ENCODE measurements at regions not wholly inside any gene's neighbourhood (a gene's known extent, or its start where the extent isn't known, plus 50 kb on each side); places are given as distances from the start of the nearest gene placed in this dataset.

DNA sequence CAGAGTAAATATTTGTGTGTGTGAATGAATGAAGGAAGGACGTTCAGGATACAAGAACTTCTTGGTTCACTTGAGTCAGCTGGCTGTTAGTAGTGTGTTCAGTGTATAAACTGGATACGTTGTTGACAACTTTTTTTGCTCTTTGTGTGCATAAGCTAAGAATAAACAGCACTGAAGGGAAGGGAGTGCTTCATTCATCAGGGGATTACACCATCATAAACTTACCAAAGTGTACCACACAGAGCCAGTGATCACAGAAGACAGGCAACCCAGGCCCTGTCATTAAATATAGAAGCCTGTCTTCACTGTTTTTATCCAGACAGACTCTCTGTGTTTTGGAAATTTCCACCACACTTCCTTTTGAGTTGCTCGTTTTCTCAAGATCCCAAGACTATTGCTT is 55.5 kb upstream of the MEF2C start:
- TF ChIP-seq ZFP30 (CRISPR knock-in tag; IDR thresholded peaks at IDR 0.05) (no peak), OSR1 (CRISPR knock-in tag; IDR thresholded peaks at IDR 0.05) (no peak), ZNF8 (CRISPR knock-in tag; IDR thresholded peaks at IDR 0.05) (no peak), ZNF565 (CRISPR knock-in tag; conservative IDR thresholded peaks at IDR 0.05; ENCODE audit: low read depth) (no peak), POU6F1 (CRISPR knock-in tag; IDR thresholded peaks at IDR 0.05; ENCODE audit: borderline replicate concordance, low read depth) (no peak), ESRRG (CRISPR knock-in tag; IDR thresholded peaks at IDR 0.05) (no peak), ZFP3 (CRISPR knock-in tag; IDR thresholded peaks at IDR 0.05) (no peak), ARNTL (CRISPR knock-in tag; IDR thresholded peaks at IDR 0.05; ENCODE audit: borderline replicate concordance, low read depth) (no peak), ISL1 (CRISPR knock-in tag; IDR thresholded peaks at IDR 0.05) (no peak)
- TF ChIP-seq, protein P1, sequence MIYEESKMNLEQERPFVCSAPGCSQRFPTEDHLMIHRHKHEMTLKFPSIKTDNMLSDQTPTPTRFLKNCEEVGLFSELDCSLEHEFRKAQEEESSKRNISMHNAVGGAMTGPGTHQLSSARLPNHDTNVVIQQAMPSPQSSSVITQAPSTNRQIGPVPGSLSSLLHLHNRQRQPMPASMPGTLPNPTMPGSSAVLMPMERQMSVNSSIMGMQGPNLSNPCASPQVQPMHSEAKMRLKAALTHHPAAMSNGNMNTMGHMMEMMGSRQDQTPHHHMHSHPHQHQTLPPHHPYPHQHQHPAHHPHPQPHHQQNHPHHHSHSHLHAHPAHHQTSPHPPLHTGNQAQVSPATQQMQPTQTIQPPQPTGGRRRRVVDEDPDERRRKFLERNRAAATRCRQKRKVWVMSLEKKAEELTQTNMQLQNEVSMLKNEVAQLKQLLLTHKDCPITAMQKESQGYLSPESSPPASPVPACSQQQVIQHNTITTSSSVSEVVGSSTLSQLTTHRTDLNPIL (CRISPR knock-in tag; IDR thresholded peaks at IDR 0.05; ENCODE audit: low read depth): no peak
- TF ChIP-seq, protein P2, sequence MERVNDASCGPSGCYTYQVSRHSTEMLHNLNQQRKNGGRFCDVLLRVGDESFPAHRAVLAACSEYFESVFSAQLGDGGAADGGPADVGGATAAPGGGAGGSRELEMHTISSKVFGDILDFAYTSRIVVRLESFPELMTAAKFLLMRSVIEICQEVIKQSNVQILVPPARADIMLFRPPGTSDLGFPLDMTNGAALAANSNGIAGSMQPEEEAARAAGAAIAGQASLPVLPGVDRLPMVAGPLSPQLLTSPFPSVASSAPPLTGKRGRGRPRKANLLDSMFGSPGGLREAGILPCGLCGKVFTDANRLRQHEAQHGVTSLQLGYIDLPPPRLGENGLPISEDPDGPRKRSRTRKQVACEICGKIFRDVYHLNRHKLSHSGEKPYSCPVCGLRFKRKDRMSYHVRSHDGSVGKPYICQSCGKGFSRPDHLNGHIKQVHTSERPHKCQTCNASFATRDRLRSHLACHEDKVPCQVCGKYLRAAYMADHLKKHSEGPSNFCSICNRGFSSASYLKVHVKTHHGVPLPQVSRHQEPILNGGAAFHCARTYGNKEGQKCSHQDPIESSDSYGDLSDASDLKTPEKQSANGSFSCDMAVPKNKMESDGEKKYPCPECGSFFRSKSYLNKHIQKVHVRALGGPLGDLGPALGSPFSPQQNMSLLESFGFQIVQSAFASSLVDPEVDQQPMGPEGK (CRISPR knock-in tag; IDR thresholded peaks at IDR 0.05; ENCODE audit: borderline replicate concordance): no peak
